PC-9 (cell line): ENCODE measurements at regions not wholly inside any gene's neighbourhood (a gene's known extent, or its start where the extent isn't known, plus 50 kb on each side); places are given as distances from the start of the nearest gene placed in this dataset.

Experiments
- BruUV-seq: library from RNA; stranded (reverse); fragments of 400-500 nt; replicated peaks from 2 replicates; lab custom pipeline; 2021; lab: Mats Ljungman, UMichigan
- CTCF ChIA-PET: fragments of 300-600 bp; sonication (Branson Sonifier 250); formaldehyde crosslinking; loops from one replicate; lab custom pipeline; 2022; ENCODE audit warnings: antibody characterized with exemption; lab: Charles Lee
- POLR2A ChIA-PET: fragments of 300-600 bp; sonication (Branson Sonifier 250); formaldehyde crosslinking; loops from one replicate; lab custom pipeline; 2022; ENCODE audit warnings: antibody characterized with exemption; ENCODE audit not compliant: unreplicated experiment; lab: Charles Lee
- DNase-seq, 2 experiments: peaks; one replicate each; pipeline versions ENCODE4 v3.0.0 to v3.0.0-alpha.2; 2015 to 2022; ENCODE audit warnings: mixed read lengths in 1 of 2
- H2AFZ ChIP-seq: fragments of 200-600 bp; sonication (generic); 2 replicates; pipeline ENCODE4 v1.8.1; 2017; ENCODE audit warnings: antibody characterized with exemption
- H3F3A ChIP-seq: fragments of 200-600 bp; sonication (generic); 2 replicates; pipeline ENCODE4 v1.8.1; 2017; ENCODE audit warnings: antibody characterized with exemption, mild to moderate bottlenecking, low read depth; ENCODE audit not compliant: insufficient read depth
- H3K27ac ChIP-seq: fragments of 200-600 bp; sonication (generic); 2 replicates; pipeline ENCODE4 v1.6.1; 2016; ENCODE audit warnings: mixed run types
- H3K27me3 ChIP-seq: fragments of 200-600 bp; sonication (generic); 2 replicates; pipeline ENCODE4 v1.6.1; 2016; ENCODE audit warnings: low read depth, mixed run types; ENCODE audit not compliant: insufficient read depth
- H3K36me3 ChIP-seq: fragments of 200-600 bp; sonication (generic); 2 replicates; pipeline ENCODE4 v1.6.1; 2016; ENCODE audit warnings: low read depth, mixed run types
- H3K4me1 ChIP-seq: fragments of 200-600 bp; sonication (generic); replicated peaks from 2 replicates; pipeline ENCODE4 v1.6.1; 2016; ENCODE audit warnings: mixed run types; ENCODE audit not compliant: insufficient read depth
- H3K4me2 ChIP-seq: fragments of 200-600 bp; sonication (generic); 2 replicates; pipeline ENCODE4 v1.6.1; 2017; ENCODE audit warnings: mixed run types
- H3K4me3 ChIP-seq: fragments of 200-600 bp; sonication (generic); 2 replicates; pipeline ENCODE4 v1.6.1; 2016; ENCODE audit warnings: mixed run types
- H3K79me2 ChIP-seq: fragments of 200-600 bp; sonication (generic); 2 replicates; pipeline ENCODE4 v1.6.1; 2017; ENCODE audit warnings: low read depth, mixed run types
- H3K9me2 ChIP-seq: fragments of 200-600 bp; sonication (generic); 2 replicates; pipeline ENCODE4 v1.8.1; 2017; ENCODE audit warnings: mild to moderate bottlenecking; ENCODE audit not compliant: insufficient read depth
- H3K9me3 ChIP-seq: fragments of 200-600 bp; sonication (generic); 2 replicates; pipeline ENCODE4 v1.8.1; 2016; ENCODE audit warnings: low read depth; ENCODE audit not compliant: insufficient read depth
- H4K20me1 ChIP-seq: fragments of 200-600 bp; sonication (generic); 2 replicates; pipeline ENCODE4 v1.8.1; 2017; ENCODE audit not compliant: insufficient read depth
- EZH2 ChIP-seq: fragments of 200-600 bp; sonication (generic); IDR thresholded peaks from 2 replicates; pipeline ENCODE4 v1.8.0; 2017; ENCODE audit warnings: antibody characterized with exemption, low read depth
- intact Hi-C: fragments of 100-400 bp; cut with micrococcal nuclease; formaldehyde crosslinking; loops from one replicate; pipeline ENCODE4 v1.10.0; 2022; ENCODE audit not compliant: unreplicated experiment
- TF ChIP-seq, protein P1 (sequence below): fragments of 200-600 bp; sonication (generic); conservative IDR thresholded peaks from 2 replicates; pipeline ENCODE4 v1.6.1; 2017; ENCODE audit warnings: mixed run types, antibody characterized with exemption, mild to moderate bottlenecking, moderate library complexity

DNA sequence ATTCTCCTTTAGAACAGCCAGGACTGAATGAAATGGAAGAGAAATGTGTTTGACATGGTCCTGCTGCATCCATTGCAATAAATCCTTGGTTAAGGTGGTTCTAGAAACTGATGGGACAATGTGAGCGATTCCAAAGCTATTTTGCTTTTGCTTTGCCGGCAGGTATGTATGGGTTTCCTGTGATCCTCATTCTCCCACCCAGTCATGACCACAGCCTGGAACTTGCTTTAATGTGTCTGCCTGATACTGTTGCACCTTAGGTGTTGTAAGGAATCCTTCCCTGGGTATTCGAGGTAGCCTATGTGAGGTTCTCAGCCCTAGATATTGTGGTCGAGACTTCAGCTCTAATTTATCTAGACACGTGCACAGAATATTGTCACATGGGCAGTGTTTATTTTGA is 86.1 kb downstream of the ZNF518B start:
- intact Hi-C loops: no loop called here
- H3K27me3 ChIP-seq: no peaks in the 10 kb centered on the region
- ChIA-PET POLR2A (no interaction called here), CTCF (no interaction called here)
- H3F3A ChIP-seq: no peaks in the 10 kb centered on the region
- BruUV-seq: no TSS peak
- no peak overlapping the region for H3K27ac ChIP-seq
- no peak overlapping the region for H3K4me2 ChIP-seq
- TF ChIP-seq EZH2: no peak
- TF ChIP-seq, protein P1, sequence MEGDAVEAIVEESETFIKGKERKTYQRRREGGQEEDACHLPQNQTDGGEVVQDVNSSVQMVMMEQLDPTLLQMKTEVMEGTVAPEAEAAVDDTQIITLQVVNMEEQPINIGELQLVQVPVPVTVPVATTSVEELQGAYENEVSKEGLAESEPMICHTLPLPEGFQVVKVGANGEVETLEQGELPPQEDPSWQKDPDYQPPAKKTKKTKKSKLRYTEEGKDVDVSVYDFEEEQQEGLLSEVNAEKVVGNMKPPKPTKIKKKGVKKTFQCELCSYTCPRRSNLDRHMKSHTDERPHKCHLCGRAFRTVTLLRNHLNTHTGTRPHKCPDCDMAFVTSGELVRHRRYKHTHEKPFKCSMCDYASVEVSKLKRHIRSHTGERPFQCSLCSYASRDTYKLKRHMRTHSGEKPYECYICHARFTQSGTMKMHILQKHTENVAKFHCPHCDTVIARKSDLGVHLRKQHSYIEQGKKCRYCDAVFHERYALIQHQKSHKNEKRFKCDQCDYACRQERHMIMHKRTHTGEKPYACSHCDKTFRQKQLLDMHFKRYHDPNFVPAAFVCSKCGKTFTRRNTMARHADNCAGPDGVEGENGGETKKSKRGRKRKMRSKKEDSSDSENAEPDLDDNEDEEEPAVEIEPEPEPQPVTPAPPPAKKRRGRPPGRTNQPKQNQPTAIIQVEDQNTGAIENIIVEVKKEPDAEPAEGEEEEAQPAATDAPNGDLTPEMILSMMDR: no peak
- H3K4me3 ChIP-seq: no peak overlapping the region
- H3K36me3 ChIP-seq: no peaks in the 10 kb centered on the region
- DNase-seq: no peak
- H3K79me2 ChIP-seq: no peaks in the 10 kb centered on the region
- H2AFZ ChIP-seq: no peak overlapping the region
- no peaks in the 10 kb centered on the region for H4K20me1 ChIP-seq
- H3K9me3 ChIP-seq: no peaks in the 10 kb centered on the region
- H3K4me1 ChIP-seq: no peaks in the 10 kb centered on the region
- no peaks in the 10 kb centered on the region for H3K9me2 ChIP-seq

DNA sequence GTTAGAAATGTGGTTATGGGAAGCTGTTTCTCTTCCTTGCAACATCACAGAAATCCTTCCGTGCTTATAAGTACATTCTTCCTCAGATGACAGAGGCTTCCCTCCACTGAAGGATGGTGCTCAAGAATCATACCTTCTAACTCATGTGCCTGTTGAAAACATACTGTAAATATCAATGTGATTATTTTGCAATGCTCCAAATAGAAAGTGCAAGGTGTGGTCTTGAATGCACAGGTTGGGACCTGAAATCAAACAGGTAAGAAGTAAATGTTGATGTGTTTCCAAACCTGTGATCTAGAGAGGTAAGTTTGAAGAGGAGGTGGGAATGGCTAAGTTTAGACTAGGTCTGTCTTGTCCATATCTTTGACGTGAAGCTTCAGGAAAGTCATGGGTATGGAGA is 87.7 kb downstream of the ZNF518B start:
- no peaks in the 10 kb centered on the region for H3K9me3 ChIP-seq
- H3K4me3 ChIP-seq: no peak overlapping the region
- ChIA-PET POLR2A (no interaction called here), CTCF (no interaction called here)
- H2AFZ ChIP-seq: no peak overlapping the region
- no peaks in the 10 kb centered on the region for H3K9me2 ChIP-seq
- H3F3A ChIP-seq: no peaks in the 10 kb centered on the region
- intact Hi-C loops: no loop called here
- DNase-seq: no peak
- BruUV-seq: no TSS peak
- no peak overlapping the region for H3K27ac ChIP-seq
- no peaks in the 10 kb centered on the region for H3K4me1 ChIP-seq
- no peaks in the 10 kb centered on the region for H3K27me3 ChIP-seq
- H3K79me2 ChIP-seq: no peaks in the 10 kb centered on the region
- no peak for TF ChIP-seq EZH2
- TF ChIP-seq, protein P1: no peak
- no peaks in the 10 kb centered on the region for H4K20me1 ChIP-seq
- H3K4me2 ChIP-seq: no peak overlapping the region
- no peaks in the 10 kb centered on the region for H3K36me3 ChIP-seq

DNA sequence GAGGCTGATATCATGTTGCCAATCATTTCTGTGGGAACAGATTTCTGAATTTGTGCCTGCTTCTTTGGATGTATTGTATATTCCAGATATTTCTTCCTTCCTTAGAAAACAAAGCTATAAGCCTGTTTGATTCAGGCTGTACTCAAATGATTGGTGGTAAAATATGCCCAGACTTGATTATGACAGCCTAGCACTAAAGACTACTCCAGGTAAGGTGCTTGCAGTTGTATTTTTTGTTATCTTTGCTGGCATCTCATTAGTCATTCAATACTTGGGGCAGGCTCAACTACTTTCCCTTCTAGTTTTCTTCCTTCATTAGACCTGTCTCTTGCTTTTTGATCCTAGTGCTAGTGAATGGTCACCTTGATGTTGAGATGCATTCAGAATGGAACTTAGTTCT is 90.6 kb downstream of the ZNF518B start:
- Histone ChIP-seq H3F3A (no peaks in the 10 kb centered on the region), H4K20me1 (no peaks in the 10 kb centered on the region), H3K4me1 (no peaks in the 10 kb centered on the region), H3K9me3 (no peaks in the 10 kb centered on the region), H3K4me2 (no peak overlapping the region), H3K4me3 (no peak overlapping the region), H2AFZ (no peak overlapping the region), H3K27ac (no peak overlapping the region), H3K27me3 (no peaks in the 10 kb centered on the region), H3K9me2 (no peaks in the 10 kb centered on the region), H3K79me2 (no peaks in the 10 kb centered on the region), H3K36me3 (no peaks in the 10 kb centered on the region)
- no peak for DNase-seq
- POLR2A ChIA-PET: no interaction called here
- CTCF ChIA-PET: no interaction called here
- no TSS peak for BruUV-seq
- intact Hi-C loops: no loop called here
- TF ChIP-seq, protein P1: no peak
- no peak for TF ChIP-seq EZH2
